B cell (primary cell): ENCODE measurements at regions not wholly inside any gene's neighbourhood (a gene's known extent, or its start where the extent isn't known, plus 50 kb on each side); places are given as distances from the start of the nearest gene placed in this dataset.

Source experiments
- ATAC-seq: fragments of 200-7000 bp; cut with Tn5 transposase; one replicate; pipeline ENCODE4 v1.10.0; 2021; ENCODE audit warnings: low read depth, mild to moderate bottlenecking, moderate number of reproducible peaks, moderate library complexity
- CTCF ChIA-PET: fragments of 350-600 bp; sonication (Branson Sonifier 250); formaldehyde crosslinking; loops from one replicate; lab custom pipeline; 2021; ENCODE audit warnings: antibody characterized with exemption, inconsistent platforms; lab: Charles Lee
- POLR2A ChIA-PET: fragments of 350-600 bp; sonication (Branson Sonifier 250); formaldehyde crosslinking; loops from one replicate; lab custom pipeline; 2021; ENCODE audit warnings: antibody characterized with exemption; lab: Charles Lee
- DNase-seq: peaks from one replicate; pipeline ENCODE4 v3.0.0; 2013
- H2AFZ ChIP-seq: 2 replicates; pipeline ENCODE4 v1.6.1; 2012; ENCODE audit warnings: mild to moderate bottlenecking, low read depth, low read length; ENCODE audit not compliant: insufficient read depth, poor library complexity, severe bottlenecking
- H3K27ac ChIP-seq, 2 donors: 1 replicate in 1 of 2; 2 replicates in 1 of 2; pipeline ENCODE4 v1.5.1; 2012 to 2013; ENCODE audit warnings: low read length in 2 of 2, mild to moderate bottlenecking in 2 of 2, moderate library complexity in 1 of 2
- H3K27me3 ChIP-seq, 4 experiments: fragments of 200-600 bp in 1 of 4; sonication (generic) in 1 of 4; replicated peaks in 1 of 4; 1 replicate in 2 of 4; 2 replicates in 2 of 4; pipeline versions ENCODE4 v1.6.1 to v1.7.0; 2013 to 2016; ENCODE audit warnings: low read length in 3 of 4, mild to moderate bottlenecking in 2 of 4, mixed read lengths in 1 of 4, moderate library complexity in 1 of 4; ENCODE audit not compliant: insufficient read depth in 4 of 4, control insufficient read depth in 3 of 4; ENCODE audit errors: control extremely low read depth in 1 of 4
- H3K36me3 ChIP-seq, 2 experiments: replicated peaks in 1 of 2; 1 replicate in 1 of 2; 2 replicates in 1 of 2; pipeline versions ENCODE4 v1.6.1 to v1.7.1; 2013; ENCODE audit warnings: low read length in 1 of 2; ENCODE audit not compliant: insufficient read depth in 2 of 2, control insufficient read depth in 1 of 2; ENCODE audit errors: control extremely low read depth in 1 of 2, extremely low read depth in 1 of 2
- H3K4me1 ChIP-seq, 2 donors: fragments of 200-600 bp in 1 of 2; sonication (generic) in 1 of 2; 1 replicate in 1 of 2; 2 replicates in 1 of 2; pipeline versions ENCODE4 v1.5.1 to v1.6.1; 2013 to 2017; ENCODE audit warnings: low read length in 2 of 2; ENCODE audit not compliant: control insufficient read depth in 2 of 2, insufficient read depth in 2 of 2
- H3K4me2 ChIP-seq: replicated peaks from 2 replicates; pipeline ENCODE3; 2012; ENCODE audit warnings: mild to moderate bottlenecking, low read depth, low read length; ENCODE audit not compliant: poor library complexity, severe bottlenecking
- H3K4me3 ChIP-seq, 5 experiments: fragments of 200-600 bp in 1 of 5; sonication (generic) in 1 of 5; 1 replicate in 3 of 5; 2 replicates in 2 of 5; pipeline versions ENCODE4 v1.5.1 to v1.7.0; 2011 to 2016; ENCODE audit warnings: low read length in 4 of 5, mild to moderate bottlenecking in 4 of 5, low read depth in 2 of 5, control low read depth in 1 of 5, moderate library complexity in 1 of 5; ENCODE audit not compliant: insufficient read depth in 1 of 5; ENCODE audit errors: control extremely low read depth in 1 of 5, extremely low read depth in 1 of 5
- H3K79me2 ChIP-seq: fragments of 200-600 bp; sonication (generic); one replicate; pipeline ENCODE4 v1.6.0; 2016; ENCODE audit warnings: low read length; ENCODE audit not compliant: control insufficient read depth, insufficient read depth
- H3K9ac ChIP-seq: fragments of 200-600 bp; sonication (generic); 2 replicates; pipeline ENCODE4 v1.6.1; 2017; ENCODE audit warnings: mild to moderate bottlenecking, low read length, moderate library complexity
- H3K9me3 ChIP-seq, 3 donors: one replicate each; pipeline versions ENCODE4 v1.6.1 to v1.7.1; 2013; ENCODE audit warnings: low read length in 2 of 3; ENCODE audit not compliant: control insufficient read depth in 2 of 3, insufficient read depth in 1 of 3; ENCODE audit errors: control extremely low read depth in 1 of 3
- H4K20me1 ChIP-seq: 2 replicates; pipeline ENCODE4 v1.6.0; 2012; ENCODE audit warnings: mild to moderate bottlenecking, low read length; ENCODE audit not compliant: insufficient read depth, control insufficient read depth, poor library complexity, severe bottlenecking
- H3K27ac Mint-ChIP-seq: one replicate; pipeline ENCODE4 v1.8.0; 2021; ENCODE audit warnings: mixed read lengths
- H3K27me3 Mint-ChIP-seq: one replicate; pipeline ENCODE4 v1.8.0; 2021; ENCODE audit warnings: mixed read lengths
- H3K4me1 Mint-ChIP-seq: one replicate; pipeline ENCODE4 v1.8.0; 2021; ENCODE audit warnings: mixed read lengths
- H3K4me3 Mint-ChIP-seq: one replicate; pipeline ENCODE4 v1.8.0; 2021; ENCODE audit warnings: mixed read lengths
- H3K9me3 Mint-ChIP-seq: one replicate; pipeline ENCODE4 v1.8.0; 2022; ENCODE audit warnings: mixed read lengths; ENCODE audit not compliant: insufficient read depth
- EZH2 ChIP-seq: IDR thresholded peaks from 2 replicates; pipeline ENCODE4 v1.6.1; 2012; ENCODE audit warnings: borderline replicate concordance, low read depth, mild to moderate bottlenecking, moderate library complexity, low read length; ENCODE audit not compliant: insufficient read depth, poor library complexity, severe bottlenecking
- WGBS: methylation state at CpG from one replicate; pipeline ENCODE4 v1.1.5; 2013; ENCODE audit warnings: missing lambda C conversion rate; ENCODE audit not compliant: insufficient coverage; 5-methylcytosine and 5-hydroxymethylcytosine counted together
- intact Hi-C: fragments of 100-400 bp; cut with micrococcal nuclease; formaldehyde crosslinking; loops from one replicate; pipeline ENCODE4 v1.10.0; 2022
- TF ChIP-seq, protein P1 (sequence below): fragments of 200-600 bp; IDR thresholded peaks from one replicate; pipeline ENCODE4 v1.8.0; 2022; ENCODE audit warnings: antibody characterized with exemption, mild to moderate bottlenecking

DNA sequence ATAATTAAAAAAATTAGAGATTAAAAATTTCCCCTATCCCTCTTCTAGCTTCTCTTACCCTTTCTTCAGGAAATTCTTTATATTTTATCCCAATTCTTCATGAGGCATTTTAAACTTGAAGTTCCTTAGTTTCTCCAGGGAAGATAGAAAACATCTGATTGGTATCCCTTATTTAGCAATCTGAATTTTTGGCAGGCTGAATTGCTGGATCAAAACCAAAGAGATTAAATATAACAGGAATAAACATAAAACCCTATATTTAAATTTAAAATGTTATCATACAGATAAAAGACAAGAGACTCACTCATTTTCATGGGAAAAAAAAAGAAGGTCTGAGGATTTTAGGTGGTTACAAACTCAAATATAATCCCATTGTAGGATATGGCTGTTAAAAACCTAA is 204.2 kb downstream of the CHRM3 start:
- CTCF ChIA-PET, result no interaction called here
- Histone ChIP-seq H3K4me3 (no peak overlapping the region), H3K9ac (no peak overlapping the region), H3K4me2 (no peak overlapping the region), H3K79me2 (no peaks in the 10 kb centered on the region), H3K36me3 (no peaks in the 10 kb centered on the region), H3K27ac (no peak overlapping the region), H2AFZ (no peak overlapping the region), H3K27me3 (no peaks in the 10 kb centered on the region), H3K9me3 (no peaks in the 10 kb centered on the region), H3K4me1 (no peaks in the 10 kb centered on the region), H4K20me1 (no peaks in the 10 kb centered on the region)
- ATAC-seq (no peak), DNase-seq (no peak)
- no peaks in the 10 kb centered on the region for H3K4me1 Mint-ChIP-seq
- no peaks in the 10 kb centered on the region for H3K27me3 Mint-ChIP-seq
- no peak overlapping the region for H3K27ac Mint-ChIP-seq
- TF ChIP-seq EZH2, result no peak
- TF ChIP-seq, protein P1, sequence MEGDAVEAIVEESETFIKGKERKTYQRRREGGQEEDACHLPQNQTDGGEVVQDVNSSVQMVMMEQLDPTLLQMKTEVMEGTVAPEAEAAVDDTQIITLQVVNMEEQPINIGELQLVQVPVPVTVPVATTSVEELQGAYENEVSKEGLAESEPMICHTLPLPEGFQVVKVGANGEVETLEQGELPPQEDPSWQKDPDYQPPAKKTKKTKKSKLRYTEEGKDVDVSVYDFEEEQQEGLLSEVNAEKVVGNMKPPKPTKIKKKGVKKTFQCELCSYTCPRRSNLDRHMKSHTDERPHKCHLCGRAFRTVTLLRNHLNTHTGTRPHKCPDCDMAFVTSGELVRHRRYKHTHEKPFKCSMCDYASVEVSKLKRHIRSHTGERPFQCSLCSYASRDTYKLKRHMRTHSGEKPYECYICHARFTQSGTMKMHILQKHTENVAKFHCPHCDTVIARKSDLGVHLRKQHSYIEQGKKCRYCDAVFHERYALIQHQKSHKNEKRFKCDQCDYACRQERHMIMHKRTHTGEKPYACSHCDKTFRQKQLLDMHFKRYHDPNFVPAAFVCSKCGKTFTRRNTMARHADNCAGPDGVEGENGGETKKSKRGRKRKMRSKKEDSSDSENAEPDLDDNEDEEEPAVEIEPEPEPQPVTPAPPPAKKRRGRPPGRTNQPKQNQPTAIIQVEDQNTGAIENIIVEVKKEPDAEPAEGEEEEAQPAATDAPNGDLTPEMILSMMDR, result no peak
- intact Hi-C loops, result no loop called here
- H3K4me3 Mint-ChIP-seq, result no peak overlapping the region
- POLR2A ChIA-PET, result no interaction called here
- no peaks in the 10 kb centered on the region for H3K9me3 Mint-ChIP-seq

DNA sequence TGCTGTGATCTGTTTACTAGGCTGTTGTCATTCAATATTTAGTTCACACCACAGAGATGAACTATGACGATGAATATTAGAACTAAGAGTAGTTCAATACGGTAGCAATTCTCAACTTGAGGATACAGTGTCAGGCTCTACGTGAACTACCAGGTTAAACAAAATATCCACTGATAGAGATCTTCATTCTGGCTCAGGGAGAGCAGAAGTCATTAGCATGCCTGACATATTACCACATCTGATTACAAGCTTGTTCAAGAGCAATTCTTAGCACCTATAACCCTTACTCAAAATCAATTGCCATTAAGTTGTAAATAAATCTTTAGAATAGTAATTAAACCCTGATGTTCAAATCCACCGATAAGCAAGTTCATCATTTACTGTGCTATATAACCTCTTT is 207.2 kb downstream of the CHRM3 start:
- CTCF ChIA-PET, result no interaction called here
- Histone ChIP-seq H3K27ac (no peak overlapping the region), H3K9me3 (no peaks in the 10 kb centered on the region), H3K9ac (no peak overlapping the region), H2AFZ (no peak overlapping the region), H3K4me2 (no peak overlapping the region), H3K36me3 (no peaks in the 10 kb centered on the region), H3K4me3 (no peak overlapping the region), H4K20me1 (no peaks in the 10 kb centered on the region), H3K4me1 (no peaks in the 10 kb centered on the region), H3K79me2 (no peaks in the 10 kb centered on the region), H3K27me3 (no peaks in the 10 kb centered on the region)
- WGBS, result no CpG with 5 or more reads among the region's 4 CpGs
- Mint-ChIP-seq H3K4me3 (no peak overlapping the region), H3K27ac (no peak overlapping the region), H3K9me3 (no peaks in the 10 kb centered on the region), H3K27me3 (no peaks in the 10 kb centered on the region), H3K4me1 (no peaks in the 10 kb centered on the region)
- intact Hi-C loops, result no loop called here
- TF ChIP-seq, protein P1, result no peak
- no peak for TF ChIP-seq EZH2
- POLR2A ChIA-PET, result no interaction called here
- ATAC-seq (no peak), DNase-seq (no peak)
